ENCODE measurements at regions not wholly inside any gene's neighbourhood (a gene's known extent, or its start where the extent isn't known, plus 50 kb on each side); places are given as distances from the start of the nearest gene placed in this dataset.

- peak; percentile 52 for DNase-seq
These were observed 53.3 kb upstream of the PRDM11 start for GRCh38 chr11:45092901-45093760.

DNA sequence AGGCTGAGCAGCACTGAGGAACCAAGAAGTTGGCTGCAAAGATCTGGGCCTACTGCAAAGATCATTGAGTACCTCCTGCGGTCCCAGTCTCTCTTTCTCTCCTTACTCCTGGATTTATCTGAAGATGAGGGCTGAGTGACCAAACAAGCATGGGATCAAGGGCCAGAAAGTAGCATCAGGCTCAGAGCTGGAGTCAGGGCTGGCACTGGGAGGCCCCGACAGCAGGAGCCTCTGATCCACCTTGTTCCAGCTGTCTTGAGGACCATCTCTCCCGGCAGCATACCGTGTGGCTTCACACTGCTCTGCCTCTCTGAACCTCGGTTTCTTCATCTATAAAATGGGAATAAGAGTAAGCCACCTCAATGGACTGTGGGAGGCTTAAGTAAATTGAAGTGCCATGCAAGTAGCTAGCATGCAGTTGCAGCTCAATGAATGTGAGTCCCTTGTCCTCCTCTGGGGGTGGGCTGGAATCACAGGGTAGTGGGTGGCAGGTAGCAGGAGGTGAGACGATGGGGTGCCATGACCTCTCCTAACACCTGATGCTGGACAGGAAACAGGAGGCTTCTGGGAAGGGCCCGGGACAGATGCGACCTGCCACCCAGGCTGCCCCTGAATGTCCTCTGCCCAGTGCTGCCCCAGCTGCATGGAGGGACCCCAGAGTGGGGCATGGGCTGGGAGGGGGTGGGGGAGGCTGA is 52.5 kb upstream of the PRDM11 start:
- no peak for DNase-seq

GRCh38 chr11:45094958-45095690 is 51.3 kb upstream of the PRDM11 start:
- DNase-seq: no peak

GRCh38 chr11:45095691-45096010 is 50.8 kb upstream of the PRDM11 start:
- DNase-seq: no peak

DNA sequence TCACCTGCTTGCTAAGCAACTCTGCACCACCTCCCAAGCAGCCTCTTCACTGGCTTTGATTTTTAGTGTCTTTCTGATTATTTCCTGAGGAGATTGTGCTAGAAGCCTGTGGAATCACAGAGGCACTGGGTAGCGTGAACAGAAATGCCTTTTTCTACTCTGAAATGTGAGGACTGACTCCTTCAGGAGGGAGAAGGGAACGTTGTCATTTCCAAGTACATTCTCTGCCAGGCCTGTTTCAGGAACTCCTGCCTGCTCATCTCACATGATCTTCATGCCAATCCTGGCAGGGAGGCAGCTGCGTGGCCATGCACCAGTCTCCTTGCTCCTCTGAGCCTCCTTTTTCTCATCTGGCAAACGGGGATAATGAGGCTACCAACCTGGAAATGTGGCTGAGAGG is 49.8 kb upstream of the PRDM11 start:
- DNase-seq: no peak

Data from CD4-positive, alpha-beta T cell treated with Interleukin-12 subunit alpha and Interleukin-12 subunit beta, for 1 hour (primary cell).